H1 (cell line): ENCODE measurements at regions not wholly inside any gene's neighbourhood (a gene's known extent, or its start where the extent isn't known, plus 50 kb on each side); places are given as distances from the start of the nearest gene placed in this dataset.

Experiments used
- CTCF ChIA-PET: fragments of 300-600 bp; sonication (Branson Sonifier 250); formaldehyde crosslinking; loops from one replicate; lab custom pipeline; 2021; ENCODE audit not compliant: partially characterized antibody; lab: Charles Lee
- POLR2A ChIA-PET: fragments of 300-600 bp; sonication (Branson Sonifier 250); formaldehyde crosslinking; loops from one replicate; lab custom pipeline; 2021; ENCODE audit warnings: inconsistent platforms; ENCODE audit not compliant: partially characterized antibody; lab: Charles Lee
- DNase-seq, 2 experiments: peaks; one replicate each; pipeline versions ENCODE4 v3.0.0 to v3.0.0-alpha.2; 2010 to 2022; ENCODE audit warnings: low spot score in 2 of 2, low read depth in 1 of 2, mixed read lengths in 1 of 2
- FAIRE-seq: peaks from 2 replicates; lab custom pipeline; 2011; peaks lifted over from hg19 to GRCh38; lab: Jason Lieb, UNC
- H2AFZ ChIP-seq: 2 replicates; pipeline ENCODE4 v1.8.1; 2012; ENCODE audit warnings: low read length, inconsistent platforms
- H2AK5ac ChIP-seq: 2 replicates; pipeline ENCODE4 v1.6.1; 2013; ENCODE audit warnings: low read depth, low read length
- H2BK120ac ChIP-seq: replicated peaks from 2 replicates; pipeline ENCODE3; 2013; ENCODE audit warnings: low read depth, low read length, inconsistent platforms
- H2BK12ac ChIP-seq: 2 replicates; pipeline ENCODE4 v1.6.1; 2013; ENCODE audit warnings: low read depth, low read length
- H2BK15ac ChIP-seq: 2 replicates; pipeline ENCODE4 v1.6.1; 2013; ENCODE audit warnings: low read length
- H2BK20ac ChIP-seq: 2 replicates; pipeline ENCODE4 v1.6.1; 2013; ENCODE audit warnings: low read length
- H2BK5ac ChIP-seq: 2 replicates; pipeline ENCODE4 v1.6.1; 2013; ENCODE audit warnings: low read depth, low read length
- H3K14ac ChIP-seq: 2 replicates; pipeline ENCODE4 v1.6.1; 2013; ENCODE audit warnings: inconsistent platforms; ENCODE audit not compliant: insufficient read length
- H3K18ac ChIP-seq: 2 replicates; pipeline ENCODE4 v1.6.1; 2013; ENCODE audit warnings: low read length; ENCODE audit errors: extremely low read depth
- H3K23ac ChIP-seq: 2 replicates; pipeline ENCODE4 v1.6.1; 2013; ENCODE audit warnings: inconsistent platforms; ENCODE audit not compliant: insufficient read length
- H3K23me2 ChIP-seq: 2 replicates; pipeline ENCODE4 v1.6.1; 2013; ENCODE audit warnings: low read depth, low read length
- H3K27ac ChIP-seq: 2 replicates; pipeline ENCODE4 v1.6.1; 2011; ENCODE audit warnings: low read depth, low read length, inconsistent platforms
- H3K27me3 ChIP-seq, 4 experiments: replicated peaks in 1 of 4; 1 replicate in 1 of 4; 2 replicates in 3 of 4; pipeline versions ENCODE4 v1.6.1 to v1.8.1; 2011 to 2013; ENCODE audit warnings: low read length in 3 of 4, mild to moderate bottlenecking in 3 of 4, inconsistent platforms in 2 of 4, mixed read lengths in 2 of 4, moderate library complexity in 1 of 4; ENCODE audit not compliant: control insufficient read depth in 3 of 4, insufficient read depth in 3 of 4; ENCODE audit errors: extremely low read depth in 1 of 4
- H3K36me3 ChIP-seq, 4 experiments: 2 replicates each; pipeline versions ENCODE4 v1.6.1 to v1.8.1; 2011 to 2013; ENCODE audit warnings: mild to moderate bottlenecking in 4 of 4, low read length in 3 of 4, moderate library complexity in 2 of 4, control low read depth in 1 of 4, inconsistent platforms in 1 of 4; ENCODE audit not compliant: insufficient read depth in 4 of 4, control insufficient read depth in 2 of 4
- H3K4ac ChIP-seq: replicated peaks from 2 replicates; pipeline ENCODE3; 2013; ENCODE audit warnings: low read length, low read depth, mixed read lengths, inconsistent platforms; ENCODE audit not compliant: insufficient read length
- H3K4me1 ChIP-seq, 4 experiments: replicated peaks in 1 of 4; 1 replicate in 1 of 4; 2 replicates in 3 of 4; pipeline versions ENCODE4 v1.6.1 to v1.8.1; 2011 to 2013; ENCODE audit warnings: low read length in 3 of 4, inconsistent platforms in 2 of 4, mixed read lengths in 1 of 4; ENCODE audit not compliant: insufficient read depth in 4 of 4, control insufficient read depth in 3 of 4
- H3K4me2 ChIP-seq, 2 experiments: 2 replicates each; pipeline versions ENCODE4 v1.6.1 to v1.8.1; 2011 to 2013; ENCODE audit warnings: low read depth in 2 of 2, low read length in 2 of 2, control low read depth in 1 of 2, inconsistent platforms in 1 of 2, mild to moderate bottlenecking in 1 of 2; ENCODE audit not compliant: insufficient read depth in 1 of 2
- H3K4me3 ChIP-seq, 4 experiments: fragments of 200-600, 300-600 bp in 1 of 4; sonication (generic), shearing (Covaris generic), sonication (Bioruptor Twin) in 1 of 4; 2 replicates each; pipeline versions ENCODE4 v1.5.1 to v1.8.1; 2011 to 2016; ENCODE audit warnings: low read length in 4 of 4, low read depth in 3 of 4, control low read depth in 2 of 4, inconsistent platforms in 2 of 4, mild to moderate bottlenecking in 2 of 4, mixed read lengths in 1 of 4, moderate library complexity in 1 of 4; ENCODE audit not compliant: insufficient read depth in 2 of 4; ENCODE audit errors: extremely low read depth in 1 of 4
- H3K56ac ChIP-seq: replicated peaks from 2 replicates; pipeline ENCODE3; 2013; ENCODE audit warnings: low read depth, mild to moderate bottlenecking, mixed read lengths, low read length, inconsistent platforms; ENCODE audit not compliant: insufficient read length
- H3K79me1 ChIP-seq: 2 replicates; pipeline ENCODE4 v1.6.1; 2013; ENCODE audit warnings: low read depth, low read length, control low read depth
- H3K79me2 ChIP-seq, 2 experiments: 2 replicates each; pipeline versions ENCODE4 v1.6.1 to v1.8.1; 2012 to 2013; ENCODE audit warnings: low read length in 2 of 2, mild to moderate bottlenecking in 2 of 2, inconsistent platforms in 1 of 2; ENCODE audit not compliant: insufficient read depth in 2 of 2, control insufficient read depth in 1 of 2
- H3K9ac ChIP-seq, 4 experiments: replicated peaks in 1 of 4; 1 replicate in 1 of 4; 2 replicates in 3 of 4; pipeline versions ENCODE4 v1.6.1 to v1.8.1; 2011 to 2013; ENCODE audit warnings: low read depth in 3 of 4, low read length in 3 of 4, control low read depth in 2 of 4, mild to moderate bottlenecking in 2 of 4, moderate library complexity in 2 of 4, inconsistent platforms in 1 of 4; ENCODE audit errors: extremely low read depth in 1 of 4
- H3K9me3 ChIP-seq, 2 experiments: 2 replicates each; pipeline versions ENCODE4 v1.6.1 to v1.8.1; 2012 to 2013; ENCODE audit warnings: mild to moderate bottlenecking in 2 of 2, moderate library complexity in 2 of 2, control low read depth in 1 of 2, inconsistent platforms in 1 of 2, low read depth in 1 of 2, low read length in 1 of 2, mixed read lengths in 1 of 2; ENCODE audit not compliant: insufficient read depth in 2 of 2
- H4K20me1 ChIP-seq, 2 experiments: replicated peaks in 1 of 2; 2 replicates each; pipeline versions ENCODE3 to v1.8.1; 2011 to 2013; ENCODE audit warnings: inconsistent platforms in 2 of 2, low read length in 2 of 2, mild to moderate bottlenecking in 1 of 2; ENCODE audit not compliant: insufficient read depth in 2 of 2, control insufficient read depth in 1 of 2
- H4K5ac ChIP-seq: 2 replicates; pipeline ENCODE4 v1.6.1; 2013; ENCODE audit warnings: low read length, low read depth, mixed read lengths, inconsistent platforms; ENCODE audit not compliant: insufficient read length
- H4K8ac ChIP-seq: 2 replicates; pipeline ENCODE4 v1.8.0; 2013; ENCODE audit warnings: mild to moderate bottlenecking, moderate library complexity, low read length, inconsistent platforms; ENCODE audit not compliant: insufficient read depth; ENCODE audit errors: extremely low read depth
- H4K91ac ChIP-seq: replicated peaks from 2 replicates; pipeline ENCODE3; 2013; ENCODE audit warnings: low read length, mixed read lengths, inconsistent platforms; ENCODE audit not compliant: insufficient read length
- BCL11A ChIP-seq, 2 experiments: IDR thresholded peaks; one replicate each; pipeline ENCODE4 v1.6.1; 2011; ENCODE audit warnings: low read depth in 2 of 2, low read length in 2 of 2, mild to moderate bottlenecking in 2 of 2
- POLR2A ChIP-seq, 2 experiments: IDR thresholded peaks; 1 replicate in 1 of 2; 2 replicates in 1 of 2; pipeline ENCODE4 v1.6.1; 2011; ENCODE audit warnings: low read depth in 2 of 2, low read length in 2 of 2, mild to moderate bottlenecking in 2 of 2; ENCODE audit errors: control extremely low read depth in 1 of 2
- RBBP5 ChIP-seq: IDR thresholded peaks from 2 replicates; pipeline ENCODE4 v1.7.1; 2012; ENCODE audit warnings: low read depth, mild to moderate bottlenecking, inconsistent platforms, low read length, moderate library complexity, borderline replicate concordance
- SP2 ChIP-seq: IDR thresholded peaks from 2 replicates; pipeline ENCODE4 v1.6.1; 2012; ENCODE audit warnings: mild to moderate bottlenecking, low read length, inconsistent platforms
- YY1 ChIP-seq: IDR thresholded peaks from 2 replicates; pipeline ENCODE4 v1.6.1; 2011; ENCODE audit warnings: low read depth, mild to moderate bottlenecking, low read length
- WGBS, 2 experiments: shearing (Covaris generic) in 1 of 2; methylation state at CpG; one replicate each; pipeline versions ENCODE4 v1.1.6 to v1.1.7; 2013 to 2015; ENCODE audit warnings: low lambda C conversion rate in 2 of 2, mixed read lengths in 2 of 2, inconsistent platforms in 1 of 2, low coverage in 1 of 2, missing lambda C conversion rate in 1 of 2; ENCODE audit not compliant: insufficient replicate concordance in 2 of 2, insufficient coverage in 1 of 2, insufficient read length in 1 of 2; ENCODE audit errors: extremely low coverage in 1 of 2, missing lambda C conversion rate in 1 of 2; 5-methylcytosine and 5-hydroxymethylcytosine counted together

- Histone ChIP-seq H3K4me2 (no peak overlapping the region), H2BK12ac (no peak overlapping the region), H3K9ac (no peak overlapping the region), H3K79me1 (no peaks in the 10 kb centered on the region), H3K4ac (no peak overlapping the region), H3K36me3 (no peaks in the 10 kb centered on the region), H2AFZ (no peak overlapping the region), H4K8ac (no peak overlapping the region), H3K79me2 (no peaks in the 10 kb centered on the region), H3K9me3 (peaks cover 3 to 6% of the 10 kb centered on the region in 2 experiments; a peak in 3 of 4 replicates), H3K18ac (no peak overlapping the region), H2AK5ac (no peak overlapping the region), H3K23me2 (no peaks in the 10 kb centered on the region), H4K91ac (no peak overlapping the region), H3K23ac (no peak overlapping the region), H4K5ac (no peak overlapping the region), H3K14ac (no peak overlapping the region), H2BK20ac (no peak overlapping the region), H2BK5ac (no peak overlapping the region), H3K56ac (no peak overlapping the region), H3K4me1 (no peaks in the 10 kb centered on the region), H3K4me3 (no peak overlapping the region), H2BK15ac (no peak overlapping the region), H3K27me3 (no peaks in the 10 kb centered on the region), H2BK120ac (no peak overlapping the region), H4K20me1 (no peaks in the 10 kb centered on the region), H3K27ac (no peak overlapping the region)
- WGBS, 2 experiments: 83% methylated on average over 5 of the region's 5 CpGs; no CpG with 5 or more reads in 1 of the 2 experiments
- no peak for FAIRE-seq
- DNase-seq: no peak
- ChIA-PET CTCF (interaction anchor here (0.5 to 2.0 kb wide), 3 partner anchors 16 to 284 kb away, joined by 3 to 5 read pairs (median 3); no protein-coding TSS in a partner anchor), POLR2A (no interaction called here)
- no peak for TF ChIP-seq RBBP5
- TF ChIP-seq BCL11A (IDR thresholded peaks at IDR 0.05; ENCODE audit: low read depth in 2 of 2, low read length in 2 of 2): no peak
- TF ChIP-seq YY1: no peak
- TF ChIP-seq SP2: no peak
- no peak for TF ChIP-seq POLR2A (IDR thresholded peaks at IDR 0.05; ENCODE audit: control extremely low read depth in 1 of 2, low read depth in 2 of 2, low read length in 2 of 2)
Measured at GRCh38 chr12:94059394-94060368, 88.7 kb upstream of the PLXNC1 start.
